ENCODE measurements at regions not wholly inside any gene's neighbourhood (a gene's known extent, or its start where the extent isn't known, plus 50 kb on each side); places are given as distances from the start of the nearest gene placed in this dataset.
A peak's percentile ranks its signal among the peaks of the same experiment; 100 is the strongest.

DNA sequence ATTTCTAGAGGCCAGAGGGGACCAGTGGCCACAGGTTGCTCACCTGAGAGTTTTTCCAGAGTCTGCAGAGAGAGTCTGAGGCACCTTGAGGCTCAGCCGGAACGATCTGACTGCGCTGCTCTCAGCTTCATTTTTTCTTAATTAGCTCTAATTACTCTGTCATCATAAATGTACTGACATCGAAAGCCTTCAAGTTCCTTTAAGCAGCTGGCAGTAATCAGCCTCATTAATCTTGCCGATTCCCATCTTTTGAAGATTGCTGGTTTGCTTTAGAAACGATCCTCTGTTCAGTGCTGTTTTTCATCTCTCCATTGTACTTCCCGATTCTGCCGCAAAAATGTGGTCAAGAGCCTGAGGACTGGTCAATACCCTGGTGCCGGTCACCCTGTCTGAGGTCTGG lies 454.7 kb downstream of the TYW1 start:
- Histone ChIP-seq H3K27ac (ENCODE audit: low read depth, low read length) (no peak overlapping the region), H3K36me3 (ENCODE audit: control insufficient read depth, insufficient read depth, low read length) (no peaks in the 10 kb centered on the region), H3K4me1 (ENCODE audit: control insufficient read depth, insufficient read depth, low read length) (peaks cover 6% of the 10 kb centered on the region), H3K9me3 (ENCODE audit: control insufficient read depth, insufficient read depth, low read length) (no peaks in the 10 kb centered on the region), H3K4me3 (ENCODE audit: low read depth, low read length) (no peak overlapping the region), H3K27me3 (ENCODE audit: control insufficient read depth, insufficient read depth, low read length) (no peaks in the 10 kb centered on the region)
- peak in 2 of 6 donors; percentile 17 to 82 for DNase-seq (ENCODE audit: low read depth in 4 of 6, low spot score in 6 of 6)
- 74% methylated on average over 9 of the region's 9 CpGs for WGBS (ENCODE audit: insufficient coverage)

- Histone ChIP-seq H3K4me3 (ENCODE audit: low read depth, low read length) (no peak overlapping the region), H3K27me3 (ENCODE audit: control insufficient read depth, insufficient read depth, low read length) (peaks cover 4% of the 10 kb centered on the region), H3K9me3 (ENCODE audit: control insufficient read depth, insufficient read depth, low read length) (no peaks in the 10 kb centered on the region), H3K4me1 (ENCODE audit: control insufficient read depth, insufficient read depth, low read length) (peaks cover 6% of the 10 kb centered on the region), H3K36me3 (ENCODE audit: control insufficient read depth, insufficient read depth, low read length) (no peaks in the 10 kb centered on the region), H3K27ac (ENCODE audit: low read depth, low read length) (no peak overlapping the region)
- 97% methylated on average over 6 of the region's 6 CpGs for WGBS (ENCODE audit: insufficient coverage)
- no peak for DNase-seq (ENCODE audit: low read depth in 4 of 6, low spot score in 6 of 6)
Measured at GRCh38 chr7:67452516-67453026, 455.9 kb downstream of the TYW1 start.

- Histone ChIP-seq H3K27me3 (ENCODE audit: control insufficient read depth, insufficient read depth, low read length) (peaks cover 5% of the 10 kb centered on the region), H3K27ac (ENCODE audit: low read depth, low read length) (no peak overlapping the region), H3K4me3 (ENCODE audit: low read depth, low read length) (no peak overlapping the region), H3K36me3 (ENCODE audit: control insufficient read depth, insufficient read depth, low read length) (no peaks in the 10 kb centered on the region), H3K9me3 (ENCODE audit: control insufficient read depth, insufficient read depth, low read length) (no peaks in the 10 kb centered on the region), H3K4me1 (ENCODE audit: control insufficient read depth, insufficient read depth, low read length) (peaks cover 6% of the 10 kb centered on the region)
- DNase-seq (ENCODE audit: low read depth in 4 of 6, low spot score in 6 of 6): peak in 2 of 6 donors; percentile 47 to 71
- WGBS (ENCODE audit: insufficient coverage): 52% methylated on average over 10 of the region's 16 CpGs
Measured at GRCh38 chr7:67453580-67454380, 457.1 kb downstream of the TYW1 start.

DNA sequence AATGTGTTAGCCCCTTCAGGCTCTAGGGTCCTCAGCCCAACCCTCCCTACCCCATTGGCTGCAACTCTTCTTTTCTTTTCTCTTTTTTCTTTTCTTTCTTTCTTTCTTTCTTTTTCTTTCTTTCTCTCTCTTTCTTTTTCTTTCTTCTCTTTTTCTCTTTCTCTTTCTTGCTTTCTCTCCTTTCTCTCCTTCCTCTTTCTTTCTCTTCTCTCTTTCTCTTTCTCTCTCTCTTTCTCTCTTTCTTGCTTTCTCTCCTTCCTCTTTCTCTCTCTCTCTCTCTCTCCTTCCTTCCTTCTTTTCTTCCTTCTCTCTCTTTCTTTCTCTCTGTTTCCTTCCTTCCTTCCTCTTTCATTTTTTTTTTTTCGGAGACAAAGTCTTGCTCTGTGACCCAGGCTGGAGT lies 458.9 kb downstream of the TYW1 start:
- no peak overlapping the region for H3K27ac ChIP-seq (ENCODE audit: low read depth, low read length)
- 67% methylated on average over 1 of the region's 1 CpG for WGBS (ENCODE audit: insufficient coverage)
- H3K9me3 ChIP-seq (ENCODE audit: control insufficient read depth, insufficient read depth, low read length): no peaks in the 10 kb centered on the region
- DNase-seq (ENCODE audit: low read depth in 4 of 6, low spot score in 6 of 6): no peak
- no peaks in the 10 kb centered on the region for H3K36me3 ChIP-seq (ENCODE audit: control insufficient read depth, insufficient read depth, low read length)
- no peak overlapping the region for H3K4me3 ChIP-seq (ENCODE audit: low read depth, low read length)
- peaks cover 9% of the 10 kb centered on the region for H3K27me3 ChIP-seq (ENCODE audit: control insufficient read depth, insufficient read depth, low read length)
- peaks cover 6% of the 10 kb centered on the region for H3K4me1 ChIP-seq (ENCODE audit: control insufficient read depth, insufficient read depth, low read length)

GRCh38 chr7:67462781-67463191 lies 466.2 kb downstream of the TYW1 start:
- no peak overlapping the region for H3K27ac ChIP-seq (ENCODE audit: low read depth, low read length)
- 11% methylated on average over 9 of the region's 9 CpGs for WGBS (ENCODE audit: insufficient coverage)
- peaks cover 11% of the 10 kb centered on the region for H3K4me1 ChIP-seq (ENCODE audit: control insufficient read depth, insufficient read depth, low read length)
- no peaks in the 10 kb centered on the region for H3K9me3 ChIP-seq (ENCODE audit: control insufficient read depth, insufficient read depth, low read length)
- H3K4me3 ChIP-seq (ENCODE audit: low read depth, low read length): no peak overlapping the region
- no peaks in the 10 kb centered on the region for H3K36me3 ChIP-seq (ENCODE audit: control insufficient read depth, insufficient read depth, low read length)
- DNase-seq (ENCODE audit: low read depth in 4 of 6, low spot score in 6 of 6): peak in 3 of 6 donors; percentile 53 to 93 (median 88)
- peaks cover 22% of the 10 kb centered on the region for H3K27me3 ChIP-seq (ENCODE audit: control insufficient read depth, insufficient read depth, low read length)

GRCh38 chr7:67463316-67463715 lies 466.7 kb downstream of the TYW1 start:
- no peak for DNase-seq (ENCODE audit: low read depth in 4 of 6, low spot score in 6 of 6)
- H3K4me3 ChIP-seq (ENCODE audit: low read depth, low read length): no peak overlapping the region
- no peak overlapping the region for H3K27ac ChIP-seq (ENCODE audit: low read depth, low read length)
- H3K27me3 ChIP-seq (ENCODE audit: control insufficient read depth, insufficient read depth, low read length): peaks cover 22% of the 10 kb centered on the region
- 86% methylated on average over 1 of the region's 1 CpG for WGBS (ENCODE audit: insufficient coverage)
- H3K36me3 ChIP-seq (ENCODE audit: control insufficient read depth, insufficient read depth, low read length): no peaks in the 10 kb centered on the region
- H3K9me3 ChIP-seq (ENCODE audit: control insufficient read depth, insufficient read depth, low read length): peaks cover 2% of the 10 kb centered on the region
- H3K4me1 ChIP-seq (ENCODE audit: control insufficient read depth, insufficient read depth, low read length): peaks cover 11% of the 10 kb centered on the region

DNA sequence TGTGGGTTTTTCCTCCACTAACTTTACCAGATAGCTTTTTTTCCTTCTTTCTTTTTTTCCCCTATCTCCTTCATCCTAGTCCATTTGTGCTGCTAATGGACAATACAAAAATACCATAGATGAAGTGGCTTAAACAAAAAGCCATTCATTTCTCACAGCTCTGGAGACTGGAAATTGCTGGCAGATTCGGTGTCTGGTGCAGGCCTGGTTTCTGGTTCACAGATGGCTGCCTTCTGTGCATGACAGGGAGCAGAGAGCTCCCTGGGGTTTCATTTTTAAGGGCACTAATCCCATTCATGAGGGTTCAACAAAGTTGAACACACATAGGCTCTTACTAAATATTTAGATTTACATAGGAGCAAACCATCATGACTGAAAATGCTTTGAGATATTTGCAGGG lies 467.4 kb downstream of the TYW1 start:
- Histone ChIP-seq H3K36me3 (ENCODE audit: control insufficient read depth, insufficient read depth, low read length) (no peaks in the 10 kb centered on the region), H3K9me3 (ENCODE audit: control insufficient read depth, insufficient read depth, low read length) (peaks cover 2% of the 10 kb centered on the region), H3K4me1 (ENCODE audit: control insufficient read depth, insufficient read depth, low read length) (peaks cover 11% of the 10 kb centered on the region), H3K4me3 (ENCODE audit: low read depth, low read length) (no peak overlapping the region), H3K27ac (ENCODE audit: low read depth, low read length) (no peak overlapping the region), H3K27me3 (ENCODE audit: control insufficient read depth, insufficient read depth, low read length) (peaks cover 19% of the 10 kb centered on the region)
- WGBS (ENCODE audit: insufficient coverage): 40% methylated on average over 1 of the region's 1 CpG
- peak in 1 of 6 donors; percentile 63 for DNase-seq (ENCODE audit: low read depth in 4 of 6, low spot score in 6 of 6)

DNA sequence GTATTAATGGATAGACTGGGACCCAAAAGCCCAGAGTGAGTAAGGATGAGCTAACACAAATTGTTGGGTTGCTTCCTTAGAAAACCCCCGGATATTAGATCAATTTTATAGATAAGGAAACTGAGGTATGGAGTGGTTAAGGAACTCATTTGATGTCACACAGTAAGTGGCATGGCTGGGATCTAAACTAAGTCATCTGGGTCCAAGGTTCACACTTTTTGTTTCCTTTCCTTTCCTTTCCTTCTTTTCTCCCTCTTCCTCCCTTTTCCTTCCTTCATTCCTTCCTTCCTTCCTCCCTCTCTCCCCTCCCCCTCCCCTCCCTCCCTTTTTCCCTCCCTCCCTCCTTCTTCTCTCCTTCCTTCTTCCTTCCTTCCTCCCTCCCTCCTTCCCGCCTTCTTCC lies 469.5 kb downstream of the TYW1 start:
- H3K36me3 ChIP-seq (ENCODE audit: control insufficient read depth, insufficient read depth, low read length): no peaks in the 10 kb centered on the region
- H3K27me3 ChIP-seq (ENCODE audit: control insufficient read depth, insufficient read depth, low read length): peaks cover 16% of the 10 kb centered on the region
- no peak overlapping the region for H3K4me3 ChIP-seq (ENCODE audit: low read depth, low read length)
- H3K27ac ChIP-seq (ENCODE audit: low read depth, low read length): no peak overlapping the region
- peaks cover 2% of the 10 kb centered on the region for H3K9me3 ChIP-seq (ENCODE audit: control insufficient read depth, insufficient read depth, low read length)
- DNase-seq (ENCODE audit: low read depth in 4 of 6, low spot score in 6 of 6): no peak
- 100% methylated on average over 2 of the region's 2 CpGs for WGBS (ENCODE audit: insufficient coverage)
- H3K4me1 ChIP-seq (ENCODE audit: control insufficient read depth, insufficient read depth, low read length): peaks cover 28% of the 10 kb centered on the region

- Histone ChIP-seq H3K4me3 (ENCODE audit: low read depth, low read length) (no peak overlapping the region), H3K36me3 (ENCODE audit: control insufficient read depth, insufficient read depth, low read length) (no peaks in the 10 kb centered on the region), H3K4me1 (ENCODE audit: control insufficient read depth, insufficient read depth, low read length) (peaks cover 18% of the 10 kb centered on the region), H3K27me3 (ENCODE audit: control insufficient read depth, insufficient read depth, low read length) (peaks cover 13% of the 10 kb centered on the region), H3K27ac (ENCODE audit: low read depth, low read length) (peak overlapping the region; percentile 57), H3K9me3 (ENCODE audit: control insufficient read depth, insufficient read depth, low read length) (peaks cover 2% of the 10 kb centered on the region)
- 28% methylated on average over 5 of the region's 6 CpGs for WGBS (ENCODE audit: insufficient coverage)
- peak in 5 of 6 donors; percentile 29 to 86 (median 49) for DNase-seq (ENCODE audit: low read depth in 4 of 6, low spot score in 6 of 6)
Measured at GRCh38 chr7:67470256-67470751, 473.7 kb downstream of the TYW1 start.

DNA sequence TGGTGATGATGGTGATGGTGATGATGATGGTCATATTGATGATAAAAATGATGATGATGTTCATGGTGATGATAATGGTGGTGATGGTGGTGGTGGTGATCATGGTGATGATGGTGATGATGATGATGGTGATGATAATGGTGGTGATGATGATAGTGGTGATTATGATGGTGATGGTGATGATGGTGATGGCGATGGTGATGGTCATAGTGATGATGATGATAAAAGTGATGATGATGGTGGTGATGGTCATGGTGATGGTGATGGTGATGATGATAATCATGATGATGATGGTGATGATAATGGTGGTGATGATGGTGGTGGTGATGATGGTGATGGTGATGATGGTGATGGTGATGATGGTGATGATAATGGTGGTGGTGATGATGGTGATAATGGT lies 478.7 kb downstream of the TYW1 start:
- Histone ChIP-seq H3K27ac (ENCODE audit: low read depth, low read length) (no peak overlapping the region), H3K9me3 (ENCODE audit: control insufficient read depth, insufficient read depth, low read length) (no peaks in the 10 kb centered on the region), H3K4me1 (ENCODE audit: control insufficient read depth, insufficient read depth, low read length) (peaks cover 8% of the 10 kb centered on the region), H3K27me3 (ENCODE audit: control insufficient read depth, insufficient read depth, low read length) (peaks cover 2% of the 10 kb centered on the region), H3K36me3 (ENCODE audit: control insufficient read depth, insufficient read depth, low read length) (no peaks in the 10 kb centered on the region), H3K4me3 (ENCODE audit: low read depth, low read length) (no peak overlapping the region)
- WGBS (ENCODE audit: insufficient coverage): 100% methylated on average over 1 of the region's 1 CpG
- no peak for DNase-seq (ENCODE audit: low read depth in 4 of 6, low spot score in 6 of 6)

All from spinal cord (tissue), 9 donors.